ENCODE measurements at regions not wholly inside any gene's neighbourhood (a gene's known extent, or its start where the extent isn't known, plus 50 kb on each side); places are given as distances from the start of the nearest gene placed in this dataset.
"Not testable (repeated sequence)": the region's sequence is repeated elsewhere in the genome, so short reads cannot be mapped to it uniquely, and the experiment has no call there.

- TF ChIP-seq POLR2A (IDR thresholded peaks at IDR 0.05) (no peak), CTCF (IDR thresholded peaks at IDR 0.05) (no peak)
- H3K36me3 ChIP-seq = no peaks in the 10 kb centered on the region
- no peak for DNase-seq
- no peak overlapping the region for H3K27ac ChIP-seq
- intact Hi-C loops (cut with DNase I; ENCODE audit: low total_unique reads) = no loop called here
- H3K4me1 ChIP-seq = no peaks in the 10 kb centered on the region
- H3K4me3 ChIP-seq = no peak overlapping the region
- H3K27me3 ChIP-seq = no peaks in the 10 kb centered on the region
- H3K9me3 ChIP-seq = no peaks in the 10 kb centered on the region
These were observed 221.4 kb downstream of the PTN start for GRCh38 chr7:137122145-137122544.

GRCh38 chr7:137120690-137121089, 222.8 kb downstream of the PTN start:
- Histone ChIP-seq H3K27ac (no peak overlapping the region), H3K4me3 (no peak overlapping the region), H3K9me3 (no peaks in the 10 kb centered on the region), H3K36me3 (no peaks in the 10 kb centered on the region), H3K27me3 (no peaks in the 10 kb centered on the region), H3K4me1 (no peaks in the 10 kb centered on the region)
- DNase-seq = no peak
- intact Hi-C loops (cut with DNase I; ENCODE audit: low total_unique reads) = no loop called here
- TF ChIP-seq CTCF (IDR thresholded peaks at IDR 0.05) (no peak), POLR2A (IDR thresholded peaks at IDR 0.05) (no peak)

GRCh38 chr7:137110535-137110934, 233.0 kb downstream of the PTN start:
- no peaks in the 10 kb centered on the region for H3K36me3 ChIP-seq
- no peak for TF ChIP-seq POLR2A (IDR thresholded peaks at IDR 0.05)
- TF ChIP-seq CTCF (IDR thresholded peaks at IDR 0.05) = no peak
- no peak for DNase-seq
- H3K4me1 ChIP-seq = no peaks in the 10 kb centered on the region
- H3K27me3 ChIP-seq = no peaks in the 10 kb centered on the region
- no peak overlapping the region for H3K27ac ChIP-seq
- no peak overlapping the region for H3K4me3 ChIP-seq
- no peaks in the 10 kb centered on the region for H3K9me3 ChIP-seq
- intact Hi-C loops (cut with DNase I; ENCODE audit: low total_unique reads) = no loop called here

GRCh38 chr7:137110091-137110509, 233.4 kb downstream of the PTN start:
- intact Hi-C loops (cut with DNase I; ENCODE audit: low total_unique reads) = no loop called here
- H3K27ac ChIP-seq = no peak overlapping the region
- H3K36me3 ChIP-seq = no peaks in the 10 kb centered on the region
- no peak for TF ChIP-seq CTCF (IDR thresholded peaks at IDR 0.05)
- no peak for TF ChIP-seq POLR2A (IDR thresholded peaks at IDR 0.05)
- DNase-seq = no peak
- H3K4me1 ChIP-seq = no peaks in the 10 kb centered on the region
- H3K4me3 ChIP-seq = no peak overlapping the region
- no peaks in the 10 kb centered on the region for H3K9me3 ChIP-seq
- no peaks in the 10 kb centered on the region for H3K27me3 ChIP-seq

GRCh38 chr7:137107802-137108201, 235.7 kb downstream of the PTN start:
- intact Hi-C loops (cut with DNase I; ENCODE audit: low total_unique reads); H3K4me1 ChIP-seq; H3K27ac ChIP-seq; H3K4me3 ChIP-seq; H3K27me3 ChIP-seq; H3K36me3 ChIP-seq; DNase-seq; H3K9me3 ChIP-seq: not testable (repeated sequence)

GRCh38 chr7:137103526-137103925, 235.1 kb downstream of the CHRM2 start:
- DNase-seq; H3K27me3 ChIP-seq; intact Hi-C loops (cut with DNase I; ENCODE audit: low total_unique reads); H3K4me3 ChIP-seq; H3K36me3 ChIP-seq; H3K9me3 ChIP-seq; H3K27ac ChIP-seq; H3K4me1 ChIP-seq: not testable (repeated sequence)
